ENCODE measurements at regions not wholly inside any gene's neighbourhood (a gene's known extent, or its start where the extent isn't known, plus 50 kb on each side); places are given as distances from the start of the nearest gene placed in this dataset.

- H3K4me3 ChIP-seq (replicated peaks in 1 of 4; ENCODE audit: control extremely low read depth in 1 of 4, insufficient read depth in 1 of 4, low read depth in 3 of 4, low read length in 4 of 4), result no peak overlapping the region
Measured at GRCh38 chr3:8154617-8155016, 347.0 kb upstream of the LMCD1 start.

GRCh38 chr3:8156138-8156537 lies 345.5 kb upstream of the LMCD1 start:
- DNase-seq (ENCODE audit: low read depth in 2 of 2), result no peak
- Histone ChIP-seq H3K4me2 (ENCODE audit: extremely low read depth, insufficient read depth, low read length) (no peak overlapping the region), H3K9me3 (ENCODE audit: control insufficient read depth, insufficient read depth, low read depth, low read length) (no peaks in the 10 kb centered on the region), H3K79me2 (ENCODE audit: control insufficient read depth, insufficient read depth, low read length) (no peaks in the 10 kb centered on the region), H3K27me3 (ENCODE audit: control insufficient read depth, insufficient read depth, low read length) (no peaks in the 10 kb centered on the region), H3K9ac (ENCODE audit: insufficient read depth, low read length) (no peak overlapping the region), H3K4me3 (replicated peaks in 1 of 4; ENCODE audit: control extremely low read depth in 1 of 4, insufficient read depth in 1 of 4, low read depth in 3 of 4, low read length in 4 of 4) (no peak overlapping the region), H3K4me1 (ENCODE audit: control insufficient read depth, extremely low read depth, insufficient read depth, low read length) (no peaks in the 10 kb centered on the region), H3K27ac (ENCODE audit: insufficient read depth, low read length) (no peak overlapping the region), H2AFZ (ENCODE audit: low read length) (no peak overlapping the region), H4K20me1 (ENCODE audit: control insufficient read depth, extremely low read depth, insufficient read depth, low read length) (no peaks in the 10 kb centered on the region), H3K36me3 (ENCODE audit: control insufficient read depth, insufficient read depth, low read length) (no peaks in the 10 kb centered on the region)
- TF ChIP-seq CTCF (conservative IDR thresholded peaks at IDR 0.05 in 1 of 2, IDR thresholded peaks at IDR 0.05 in 1 of 2; ENCODE audit: low read depth in 1 of 2, low read length in 2 of 2) (no peak), EZH2 (IDR thresholded peaks at IDR 0.05; ENCODE audit: low read length, missing control alignments) (no peak)

More at GRCh38 chr3:8154617-8155016, 347.0 kb upstream of the LMCD1 start:
- H3K4me2 ChIP-seq (ENCODE audit: extremely low read depth, insufficient read depth, low read length), result no peak overlapping the region
- TF ChIP-seq CTCF (conservative IDR thresholded peaks at IDR 0.05 in 1 of 2, IDR thresholded peaks at IDR 0.05 in 1 of 2; ENCODE audit: low read depth in 1 of 2, low read length in 2 of 2), result no peak
- TF ChIP-seq EZH2 (IDR thresholded peaks at IDR 0.05; ENCODE audit: low read length, missing control alignments), result no peak
- DNase-seq (ENCODE audit: low read depth in 2 of 2), result no peak
- H3K4me1 ChIP-seq (ENCODE audit: control insufficient read depth, extremely low read depth, insufficient read depth, low read length), result no peaks in the 10 kb centered on the region
- no peaks in the 10 kb centered on the region for H4K20me1 ChIP-seq (ENCODE audit: control insufficient read depth, extremely low read depth, insufficient read depth, low read length)
- H3K9me3 ChIP-seq (ENCODE audit: control insufficient read depth, insufficient read depth, low read depth, low read length), result no peaks in the 10 kb centered on the region
- H3K27me3 ChIP-seq (ENCODE audit: control insufficient read depth, insufficient read depth, low read length), result no peaks in the 10 kb centered on the region
- no peak overlapping the region for H3K27ac ChIP-seq (ENCODE audit: insufficient read depth, low read length)
- no peak overlapping the region for H2AFZ ChIP-seq (ENCODE audit: low read length)
- H3K9ac ChIP-seq (ENCODE audit: insufficient read depth, low read length), result no peak overlapping the region
- H3K79me2 ChIP-seq (ENCODE audit: control insufficient read depth, insufficient read depth, low read length), result no peaks in the 10 kb centered on the region
- H3K36me3 ChIP-seq (ENCODE audit: control insufficient read depth, insufficient read depth, low read length), result no peaks in the 10 kb centered on the region

- TF ChIP-seq EZH2 (IDR thresholded peaks at IDR 0.05; ENCODE audit: low read length, missing control alignments), result no peak
- TF ChIP-seq CTCF (conservative IDR thresholded peaks at IDR 0.05 in 1 of 2, IDR thresholded peaks at IDR 0.05 in 1 of 2; ENCODE audit: low read depth in 1 of 2, low read length in 2 of 2), result no peak
- no peak overlapping the region for H3K27ac ChIP-seq (ENCODE audit: insufficient read depth, low read length)
Measured at GRCh38 chr3:8156831-8157230, 344.8 kb upstream of the LMCD1 start.

More at GRCh38 chr3:8156831-8157230, 344.8 kb upstream of the LMCD1 start:
- H3K9me3 ChIP-seq (ENCODE audit: control insufficient read depth, insufficient read depth, low read depth, low read length), result no peaks in the 10 kb centered on the region
- no peak overlapping the region for H3K4me3 ChIP-seq (replicated peaks in 1 of 4; ENCODE audit: control extremely low read depth in 1 of 4, insufficient read depth in 1 of 4, low read depth in 3 of 4, low read length in 4 of 4)
- no peaks in the 10 kb centered on the region for H3K36me3 ChIP-seq (ENCODE audit: control insufficient read depth, insufficient read depth, low read length)
- no peaks in the 10 kb centered on the region for H3K27me3 ChIP-seq (ENCODE audit: control insufficient read depth, insufficient read depth, low read length)
- no peaks in the 10 kb centered on the region for H4K20me1 ChIP-seq (ENCODE audit: control insufficient read depth, extremely low read depth, insufficient read depth, low read length)
- H3K4me1 ChIP-seq (ENCODE audit: control insufficient read depth, extremely low read depth, insufficient read depth, low read length), result no peaks in the 10 kb centered on the region
- no peak overlapping the region for H3K9ac ChIP-seq (ENCODE audit: insufficient read depth, low read length)
- no peak for DNase-seq (ENCODE audit: low read depth in 2 of 2)
- H2AFZ ChIP-seq (ENCODE audit: low read length), result no peak overlapping the region
- no peak overlapping the region for H3K4me2 ChIP-seq (ENCODE audit: extremely low read depth, insufficient read depth, low read length)
- no peaks in the 10 kb centered on the region for H3K79me2 ChIP-seq (ENCODE audit: control insufficient read depth, insufficient read depth, low read length)
